SIG-M5 (cell line): ENCODE measurements at regions not wholly inside any gene's neighbourhood (a gene's known extent, or its start where the extent isn't known, plus 50 kb on each side); places are given as distances from the start of the nearest gene placed in this dataset.
A peak's percentile ranks its signal among the peaks of the same experiment; 100 is the strongest.

Experiments used
- DNase-seq: peaks from one replicate; lab custom pipeline; 2025; lab: John Stamatoyannopoulos, UW

- no peak for DNase-seq
Observed at GRCh38 chr4:127548990-127549925, 83.5 kb upstream of the INTU start.

GRCh38 chr4:127555106-127555505 is 77.7 kb upstream of the INTU start:
- no peak for DNase-seq

- DNase-seq = no peak
Observed at GRCh38 chr4:127558088-127558487, 74.7 kb upstream of the INTU start.

GRCh38 chr4:127558489-127559407 is 74.0 kb upstream of the INTU start:
- DNase-seq = no peak

- DNase-seq = no peak
Observed at GRCh38 chr4:127559981-127560380, 72.8 kb upstream of the INTU start.

- DNase-seq = no peak
Observed at GRCh38 chr4:127560755-127561154, 72.0 kb upstream of the INTU start.

- DNase-seq = no peak
Observed at GRCh38 chr4:127574643-127575042, 58.1 kb upstream of the INTU start.

GRCh38 chr4:127575888-127576287 is 56.9 kb upstream of the INTU start:
- no peak for DNase-seq

- DNase-seq = no peak
Observed at GRCh38 chr4:127578491-127578890, 54.3 kb upstream of the INTU start.

GRCh38 chr4:127578967-127579366 is 53.8 kb upstream of the INTU start:
- no peak for DNase-seq

GRCh38 chr4:127579821-127580220 is 52.9 kb upstream of the INTU start:
- DNase-seq = no peak

GRCh38 chr4:127580300-127580699 is 52.5 kb upstream of the INTU start:
- DNase-seq = peak; percentile 0

- no peak for DNase-seq
Observed at GRCh38 chr4:127580891-127581290, 51.9 kb upstream of the INTU start.
